Testis (tissue), 2 donors: ENCODE measurements at regions not wholly inside any gene's neighbourhood (a gene's known extent, or its start where the extent isn't known, plus 50 kb on each side); places are given as distances from the start of the nearest gene placed in this dataset.

Experiments used
- CTCF ChIP-seq, 3 experiments: fragments of 450-650 bp in 2 of 3; fragments of 200-600 bp in 1 of 3; sonication (generic) in 1 of 3; IDR thresholded peaks; one replicate each; pipeline ENCODE4 v1.5.1; 2016 to 2019; ENCODE audit warnings: antibody characterized with exemption in 3 of 3, mild to moderate bottlenecking in 2 of 3, moderate library complexity in 1 of 3
- POLR2A ChIP-seq: fragments of 450-650 bp; IDR thresholded peaks from one replicate; pipeline ENCODE4 v1.6.1; 2017; ENCODE audit warnings: antibody characterized with exemption, mild to moderate bottlenecking, moderate library complexity

DNA sequence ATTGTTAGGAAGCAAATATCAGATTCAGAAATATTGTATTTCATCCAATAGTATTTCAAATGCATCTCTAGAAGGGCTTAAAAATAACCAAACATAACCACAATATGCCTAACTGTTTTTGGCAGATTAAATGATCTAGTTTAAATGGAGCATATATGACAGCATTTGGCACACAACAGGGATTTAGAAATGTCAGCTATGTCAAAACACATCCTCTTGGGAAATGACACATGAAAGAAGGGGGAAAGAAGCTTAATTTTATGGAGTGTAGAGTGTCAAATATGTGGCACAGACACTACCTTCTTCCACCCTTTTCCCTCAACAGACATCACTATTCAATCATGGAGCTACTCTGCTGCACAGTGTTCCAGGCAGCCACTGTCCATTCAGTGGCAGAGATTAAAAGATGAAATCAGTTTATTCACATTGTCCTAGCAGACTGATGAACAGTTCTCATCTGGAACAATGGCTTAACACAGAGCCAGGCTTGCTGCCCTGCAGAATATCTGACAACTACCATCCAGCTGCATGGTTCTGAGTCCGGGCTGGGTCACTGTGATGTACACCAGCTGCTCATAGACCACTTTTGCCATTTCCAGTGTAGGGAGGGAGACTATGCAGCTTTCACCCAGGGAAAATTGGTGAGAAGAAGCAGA lies 349.8 kb downstream of the DHX35 start:
- TF ChIP-seq CTCF (IDR thresholded peaks at IDR 0.05) (no peak), POLR2A (no peak)
